Myocyte (in vitro differentiated cells): ENCODE measurements at regions not wholly inside any gene's neighbourhood (a gene's known extent, or its start where the extent isn't known, plus 50 kb on each side); places are given as distances from the start of the nearest gene placed in this dataset.
"Not testable (repeated sequence)": the region's sequence is repeated elsewhere in the genome, so short reads cannot be mapped to it uniquely, and the experiment has no call there.

Experiments
- DNase-seq: peaks from one replicate; pipeline ENCODE4 v3.0.0-alpha.2; 2012; ENCODE audit warnings: low read depth

- not testable (repeated sequence) for DNase-seq
These were observed 54.0 kb upstream of the WWC2 start for GRCh38 chr4:183044924-183045640.

GRCh38 chr4:183038436-183038835 is 60.6 kb upstream of the WWC2 start:
- no peak for DNase-seq

GRCh38 chr4:183035726-183036415 is 63.2 kb upstream of the WWC2 start:
- no peak for DNase-seq

GRCh38 chr4:183035256-183035655 is 63.8 kb upstream of the WWC2 start:
- DNase-seq, result no peak

GRCh38 chr4:183030823-183031222 is 68.2 kb upstream of the WWC2 start:
- DNase-seq, result no peak

GRCh38 chr4:183030309-183030708 is 68.7 kb upstream of the WWC2 start:
- no peak for DNase-seq

GRCh38 chr4:183029365-183029764 is 69.7 kb upstream of the WWC2 start:
- DNase-seq, result no peak

- DNase-seq, result no peak
These were observed 72.4 kb upstream of the WWC2 start for GRCh38 chr4:183026701-183027100.

- no peak for DNase-seq
These were observed 76.4 kb upstream of the WWC2 start for GRCh38 chr4:183022617-183023016.

- DNase-seq, result no peak
These were observed 81.1 kb upstream of the WWC2 start for GRCh38 chr4:183017962-183018361.

- DNase-seq, result no peak
These were observed 84.5 kb upstream of the WWC2 start for GRCh38 chr4:183014361-183015084.

GRCh38 chr4:183013730-183014002 is 85.4 kb upstream of the WWC2 start:
- DNase-seq, result no peak

- no peak for DNase-seq
These were observed 86.0 kb upstream of the WWC2 start for GRCh38 chr4:183012879-183013729.

GRCh38 chr4:183011213-183011907 is 87.7 kb upstream of the WWC2 start:
- peak; percentile 20 for DNase-seq

GRCh38 chr4:183008492-183008891 is 90.6 kb upstream of the WWC2 start:
- DNase-seq, result no peak

- DNase-seq, result not testable (repeated sequence)
These were observed 87.2 kb upstream of the DCTD start for GRCh38 chr4:183004370-183004769.

- no peak for DNase-seq
These were observed 77.0 kb upstream of the DCTD start for GRCh38 chr4:182994171-182994570.

- DNase-seq, result peak; percentile 96
These were observed 61.1 kb upstream of the DCTD start for GRCh38 chr4:182978152-182978827.

- DNase-seq, result peak; percentile 60
These were observed 58.6 kb upstream of the DCTD start for GRCh38 chr4:182975806-182976205.

- DNase-seq, result no peak
These were observed 56.8 kb upstream of the DCTD start for GRCh38 chr4:182973941-182974340.
